ENCODE measurements at regions not wholly inside any gene's neighbourhood (a gene's known extent, or its start where the extent isn't known, plus 50 kb on each side); places are given as distances from the start of the nearest gene placed in this dataset.
A peak's percentile ranks its signal among the peaks of the same experiment; 100 is the strongest.

- H3K4me3 ChIP-seq, result no peak overlapping the region
- H3K27ac ChIP-seq, result no peak overlapping the region
- H3K27me3 ChIP-seq, result no peaks in the 10 kb centered on the region
- H3K4me1 ChIP-seq, result no peaks in the 10 kb centered on the region
- H3K9me3 ChIP-seq, result no peaks in the 10 kb centered on the region
- TF ChIP-seq POLR2A (IDR thresholded peaks at IDR 0.05) (no peak), CTCF (IDR thresholded peaks at IDR 0.05) (no peak)
- DNase-seq, result no peak
- no peaks in the 10 kb centered on the region for H3K36me3 ChIP-seq
Measured at GRCh38 chr3:6264036-6264435, 596.9 kb upstream of the GRM7 start.

- Histone ChIP-seq H3K4me3 (no peak overlapping the region), H3K36me3 (no peaks in the 10 kb centered on the region), H3K9me3 (no peaks in the 10 kb centered on the region), H3K27me3 (no peaks in the 10 kb centered on the region), H3K4me1 (no peaks in the 10 kb centered on the region), H3K27ac (no peak overlapping the region)
- TF ChIP-seq CTCF (IDR thresholded peaks at IDR 0.05) (no peak), POLR2A (IDR thresholded peaks at IDR 0.05) (no peak)
- no peak for DNase-seq
Measured at GRCh38 chr3:6264906-6265305, 596.0 kb upstream of the GRM7 start.

GRCh38 chr3:6266135-6266534, 594.8 kb upstream of the GRM7 start:
- H3K9me3 ChIP-seq, result no peaks in the 10 kb centered on the region
- H3K4me1 ChIP-seq, result no peaks in the 10 kb centered on the region
- no peak for DNase-seq
- no peak overlapping the region for H3K27ac ChIP-seq
- TF ChIP-seq CTCF (IDR thresholded peaks at IDR 0.05), result no peak
- TF ChIP-seq POLR2A (IDR thresholded peaks at IDR 0.05), result no peak
- H3K36me3 ChIP-seq, result no peaks in the 10 kb centered on the region
- H3K27me3 ChIP-seq, result no peaks in the 10 kb centered on the region
- no peak overlapping the region for H3K4me3 ChIP-seq

GRCh38 chr3:6273878-6274277, 587.0 kb upstream of the GRM7 start:
- H3K4me1 ChIP-seq, result no peaks in the 10 kb centered on the region
- no peak for DNase-seq
- H3K27me3 ChIP-seq, result no peaks in the 10 kb centered on the region
- H3K9me3 ChIP-seq, result no peaks in the 10 kb centered on the region
- no peak for TF ChIP-seq CTCF (IDR thresholded peaks at IDR 0.05)
- TF ChIP-seq POLR2A (IDR thresholded peaks at IDR 0.05), result no peak
- H3K27ac ChIP-seq, result no peak overlapping the region
- no peak overlapping the region for H3K4me3 ChIP-seq
- no peaks in the 10 kb centered on the region for H3K36me3 ChIP-seq

GRCh38 chr3:6281662-6282061, 579.3 kb upstream of the GRM7 start:
- Histone ChIP-seq H3K4me1 (no peaks in the 10 kb centered on the region), H3K27ac (no peak overlapping the region), H3K36me3 (no peaks in the 10 kb centered on the region), H3K27me3 (no peaks in the 10 kb centered on the region), H3K9me3 (peaks cover 0 to 3% (median 0%) of the 10 kb centered on the region in 4 donors), H3K4me3 (no peak overlapping the region)
- no peak for DNase-seq
- TF ChIP-seq POLR2A (IDR thresholded peaks at IDR 0.05), result no peak
- no peak for TF ChIP-seq CTCF (IDR thresholded peaks at IDR 0.05)

GRCh38 chr3:6282918-6283317, 578.0 kb upstream of the GRM7 start:
- DNase-seq, result peak in 2 of 3 donors; percentile 24 to 55

More at GRCh38 chr3:6282918-6283317, 578.0 kb upstream of the GRM7 start:
- H3K4me1 ChIP-seq, result no peaks in the 10 kb centered on the region
- H3K9me3 ChIP-seq, result peaks cover 0 to 3% (median 0%) of the 10 kb centered on the region in 4 donors
- H3K27me3 ChIP-seq, result no peaks in the 10 kb centered on the region
- H3K27ac ChIP-seq, result no peak overlapping the region
- no peak for TF ChIP-seq CTCF (IDR thresholded peaks at IDR 0.05)
- TF ChIP-seq POLR2A (IDR thresholded peaks at IDR 0.05), result no peak
- no peaks in the 10 kb centered on the region for H3K36me3 ChIP-seq
- no peak overlapping the region for H3K4me3 ChIP-seq

Measured in Peyer's patch (tissue), 4 donors.